Liver (tissue), 3 donors: ENCODE measurements at regions not wholly inside any gene's neighbourhood (a gene's known extent, or its start where the extent isn't known, plus 50 kb on each side); places are given as distances from the start of the nearest gene placed in this dataset.

Experiments
- EGR1 ChIP-seq, 2 donors: IDR thresholded peaks; 2 replicates each; pipeline ENCODE4 v1.6.1; 2016 to 2018; ENCODE audit warnings: antibody characterized with exemption in 2 of 2, low read depth in 2 of 2
- GABPA ChIP-seq, 2 donors: IDR thresholded peaks in 1 of 2; conservative IDR thresholded peaks in 1 of 2; 2 replicates each; pipeline ENCODE4 v1.6.1; 2016; ENCODE audit warnings: antibody characterized with exemption in 2 of 2, mild to moderate bottlenecking in 1 of 2, moderate library complexity in 1 of 2
- HNF4A ChIP-seq, 2 donors: conservative IDR thresholded peaks; 2 replicates each; pipeline ENCODE4 v1.6.1; 2016; ENCODE audit warnings: antibody characterized with exemption in 2 of 2, mild to moderate bottlenecking in 2 of 2
- JUND ChIP-seq, 2 donors: IDR thresholded peaks; 2 replicates each; pipeline ENCODE4 v1.6.1; 2016; ENCODE audit warnings: antibody characterized with exemption in 2 of 2
- NR2F2 ChIP-seq: IDR thresholded peaks from 2 replicates; pipeline ENCODE4 v1.6.1; 2016; ENCODE audit warnings: antibody characterized with exemption
- RAD21 ChIP-seq, 2 donors: IDR thresholded peaks; 2 replicates each; pipeline ENCODE4 v1.6.1; 2016; ENCODE audit warnings: antibody characterized with exemption in 2 of 2, mild to moderate bottlenecking in 2 of 2
- SP1 ChIP-seq: IDR thresholded peaks from 2 replicates; pipeline ENCODE4 v1.6.1; 2018; ENCODE audit warnings: antibody characterized with exemption, mild to moderate bottlenecking
- TAF1 ChIP-seq: conservative IDR thresholded peaks from 2 replicates; pipeline ENCODE4 v1.6.1; 2016; ENCODE audit warnings: antibody characterized with exemption, mild to moderate bottlenecking
- YY1 ChIP-seq: IDR thresholded peaks from 2 replicates; pipeline ENCODE4 v1.6.1; 2016; ENCODE audit warnings: antibody characterized with exemption, mild to moderate bottlenecking
- TF ChIP-seq, protein P1 (sequence below): fragments of 150-350 bp; IDR thresholded peaks from 2 replicates; pipeline ENCODE4 v1.5.1; 2017; ENCODE audit warnings: improper control_type of control experiment, low read depth, low read length; ENCODE audit not compliant: missing input control
- TF ChIP-seq, protein P2 (sequence below): IDR thresholded peaks from 2 replicates; pipeline ENCODE4 v1.6.1; 2016; ENCODE audit warnings: antibody characterized with exemption
- TF ChIP-seq, protein P3 (sequence below): IDR thresholded peaks from 2 replicates; pipeline ENCODE4 v1.6.1; 2016; ENCODE audit warnings: antibody characterized with exemption
- TF ChIP-seq, protein P4 (sequence below): IDR thresholded peaks from 2 replicates; pipeline ENCODE4 v1.6.1; 2016; ENCODE audit warnings: antibody characterized with exemption
- TF ChIP-seq, protein P5 (sequence below): IDR thresholded peaks from 2 replicates; pipeline ENCODE4 v1.6.1; 2016; ENCODE audit warnings: antibody characterized with exemption, mild to moderate bottlenecking
- donor health status: healthy.
- donor health status: healthy.

DNA sequence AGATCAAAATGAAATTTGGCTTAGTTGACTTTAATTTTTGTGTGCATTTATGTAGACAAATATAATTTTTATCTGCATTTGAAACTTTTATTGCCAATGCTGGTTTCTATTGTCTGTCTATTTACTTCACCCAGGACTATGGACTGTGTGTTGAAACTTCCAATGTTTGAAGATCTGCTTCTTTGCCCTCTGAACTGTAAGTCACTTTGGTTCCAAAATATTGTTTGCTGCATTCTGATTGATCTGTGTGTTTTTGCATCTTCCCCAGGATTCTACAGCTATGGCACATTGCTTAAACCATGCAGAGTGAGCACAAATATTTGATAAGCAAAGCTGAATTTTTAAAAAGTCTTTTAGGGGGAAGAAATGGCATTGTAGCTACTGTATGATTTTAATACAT lies 131.0 kb upstream of the SOX5 start:
- TF ChIP-seq YY1 (peak; percentile 50), TAF1 (no peak), SP1 (peak; percentile 70), GABPA (IDR thresholded peaks at IDR 0.05 in 1 of 2, conservative IDR thresholded peaks at IDR 0.05 in 1 of 2) (peak in 1 of 2 donors; percentile 24), RAD21 (IDR thresholded peaks at IDR 0.05) (peak; percentile 33 to 65), JUND (IDR thresholded peaks at IDR 0.05) (peak; percentile 84 to 88), HNF4A (conservative IDR thresholded peaks at IDR 0.05) (peak; percentile 99), EGR1 (IDR thresholded peaks at IDR 0.05; ENCODE audit: low read depth in 2 of 2) (peak in 1 of 2 donors; percentile 41), NR2F2 (peak; percentile 63)
- TF ChIP-seq, protein P1, sequence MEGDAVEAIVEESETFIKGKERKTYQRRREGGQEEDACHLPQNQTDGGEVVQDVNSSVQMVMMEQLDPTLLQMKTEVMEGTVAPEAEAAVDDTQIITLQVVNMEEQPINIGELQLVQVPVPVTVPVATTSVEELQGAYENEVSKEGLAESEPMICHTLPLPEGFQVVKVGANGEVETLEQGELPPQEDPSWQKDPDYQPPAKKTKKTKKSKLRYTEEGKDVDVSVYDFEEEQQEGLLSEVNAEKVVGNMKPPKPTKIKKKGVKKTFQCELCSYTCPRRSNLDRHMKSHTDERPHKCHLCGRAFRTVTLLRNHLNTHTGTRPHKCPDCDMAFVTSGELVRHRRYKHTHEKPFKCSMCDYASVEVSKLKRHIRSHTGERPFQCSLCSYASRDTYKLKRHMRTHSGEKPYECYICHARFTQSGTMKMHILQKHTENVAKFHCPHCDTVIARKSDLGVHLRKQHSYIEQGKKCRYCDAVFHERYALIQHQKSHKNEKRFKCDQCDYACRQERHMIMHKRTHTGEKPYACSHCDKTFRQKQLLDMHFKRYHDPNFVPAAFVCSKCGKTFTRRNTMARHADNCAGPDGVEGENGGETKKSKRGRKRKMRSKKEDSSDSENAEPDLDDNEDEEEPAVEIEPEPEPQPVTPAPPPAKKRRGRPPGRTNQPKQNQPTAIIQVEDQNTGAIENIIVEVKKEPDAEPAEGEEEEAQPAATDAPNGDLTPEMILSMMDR, result no peak
- TF ChIP-seq, protein P2, sequence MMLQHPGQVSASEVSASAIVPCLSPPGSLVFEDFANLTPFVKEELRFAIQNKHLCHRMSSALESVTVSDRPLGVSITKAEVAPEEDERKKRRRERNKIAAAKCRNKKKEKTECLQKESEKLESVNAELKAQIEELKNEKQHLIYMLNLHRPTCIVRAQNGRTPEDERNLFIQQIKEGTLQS, result peak; percentile 53
- TF ChIP-seq, protein P3, sequence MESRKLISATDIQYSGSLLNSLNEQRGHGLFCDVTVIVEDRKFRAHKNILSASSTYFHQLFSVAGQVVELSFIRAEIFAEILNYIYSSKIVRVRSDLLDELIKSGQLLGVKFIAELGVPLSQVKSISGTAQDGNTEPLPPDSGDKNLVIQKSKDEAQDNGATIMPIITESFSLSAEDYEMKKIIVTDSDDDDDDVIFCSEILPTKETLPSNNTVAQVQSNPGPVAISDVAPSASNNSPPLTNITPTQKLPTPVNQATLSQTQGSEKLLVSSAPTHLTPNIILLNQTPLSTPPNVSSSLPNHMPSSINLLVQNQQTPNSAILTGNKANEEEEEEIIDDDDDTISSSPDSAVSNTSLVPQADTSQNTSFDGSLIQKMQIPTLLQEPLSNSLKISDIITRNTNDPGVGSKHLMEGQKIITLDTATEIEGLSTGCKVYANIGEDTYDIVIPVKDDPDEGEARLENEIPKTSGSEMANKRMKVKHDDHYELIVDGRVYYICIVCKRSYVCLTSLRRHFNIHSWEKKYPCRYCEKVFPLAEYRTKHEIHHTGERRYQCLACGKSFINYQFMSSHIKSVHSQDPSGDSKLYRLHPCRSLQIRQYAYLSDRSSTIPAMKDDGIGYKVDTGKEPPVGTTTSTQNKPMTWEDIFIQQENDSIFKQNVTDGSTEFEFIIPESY, result peak; percentile 71
- TF ChIP-seq, protein P4, sequence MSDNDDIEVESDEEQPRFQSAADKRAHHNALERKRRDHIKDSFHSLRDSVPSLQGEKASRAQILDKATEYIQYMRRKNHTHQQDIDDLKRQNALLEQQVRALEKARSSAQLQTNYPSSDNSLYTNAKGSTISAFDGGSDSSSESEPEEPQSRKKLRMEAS, result peak; percentile 76
- TF ChIP-seq, protein P5, sequence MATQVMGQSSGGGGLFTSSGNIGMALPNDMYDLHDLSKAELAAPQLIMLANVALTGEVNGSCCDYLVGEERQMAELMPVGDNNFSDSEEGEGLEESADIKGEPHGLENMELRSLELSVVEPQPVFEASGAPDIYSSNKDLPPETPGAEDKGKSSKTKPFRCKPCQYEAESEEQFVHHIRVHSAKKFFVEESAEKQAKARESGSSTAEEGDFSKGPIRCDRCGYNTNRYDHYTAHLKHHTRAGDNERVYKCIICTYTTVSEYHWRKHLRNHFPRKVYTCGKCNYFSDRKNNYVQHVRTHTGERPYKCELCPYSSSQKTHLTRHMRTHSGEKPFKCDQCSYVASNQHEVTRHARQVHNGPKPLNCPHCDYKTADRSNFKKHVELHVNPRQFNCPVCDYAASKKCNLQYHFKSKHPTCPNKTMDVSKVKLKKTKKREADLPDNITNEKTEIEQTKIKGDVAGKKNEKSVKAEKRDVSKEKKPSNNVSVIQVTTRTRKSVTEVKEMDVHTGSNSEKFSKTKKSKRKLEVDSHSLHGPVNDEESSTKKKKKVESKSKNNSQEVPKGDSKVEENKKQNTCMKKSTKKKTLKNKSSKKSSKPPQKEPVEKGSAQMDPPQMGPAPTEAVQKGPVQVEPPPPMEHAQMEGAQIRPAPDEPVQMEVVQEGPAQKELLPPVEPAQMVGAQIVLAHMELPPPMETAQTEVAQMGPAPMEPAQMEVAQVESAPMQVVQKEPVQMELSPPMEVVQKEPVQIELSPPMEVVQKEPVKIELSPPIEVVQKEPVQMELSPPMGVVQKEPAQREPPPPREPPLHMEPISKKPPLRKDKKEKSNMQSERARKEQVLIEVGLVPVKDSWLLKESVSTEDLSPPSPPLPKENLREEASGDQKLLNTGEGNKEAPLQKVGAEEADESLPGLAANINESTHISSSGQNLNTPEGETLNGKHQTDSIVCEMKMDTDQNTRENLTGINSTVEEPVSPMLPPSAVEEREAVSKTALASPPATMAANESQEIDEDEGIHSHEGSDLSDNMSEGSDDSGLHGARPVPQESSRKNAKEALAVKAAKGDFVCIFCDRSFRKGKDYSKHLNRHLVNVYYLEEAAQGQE, result peak; percentile 73
